NCI-H510A treated with DMSO at 0.1 percent for 48 hours (cell line): ENCODE measurements at regions not wholly inside any gene's neighbourhood (a gene's known extent, or its start where the extent isn't known, plus 50 kb on each side); places are given as distances from the start of the nearest gene placed in this dataset.
"Not testable (repeated sequence)": the region's sequence is repeated elsewhere in the genome, so short reads cannot be mapped to it uniquely, and the experiment has no call there.

ENCODE experiments used
- DNase-seq: peaks from one replicate; lab custom pipeline; 2025; lab: John Stamatoyannopoulos, UW

- DNase-seq, result no peak
Measured at GRCh38 chr11:21928847-21929246, 264.0 kb upstream of the ANO5 start.

GRCh38 chr11:21930408-21930807 lies 262.5 kb upstream of the ANO5 start:
- DNase-seq, result no peak

- no peak for DNase-seq
Measured at GRCh38 chr11:21931436-21932101, 261.3 kb upstream of the ANO5 start.

- no peak for DNase-seq
Measured at GRCh38 chr11:21933095-21933494, 259.8 kb upstream of the ANO5 start.

GRCh38 chr11:21944577-21944976 lies 248.3 kb upstream of the ANO5 start:
- DNase-seq, result no peak

GRCh38 chr11:21948876-21949275 lies 244.0 kb upstream of the ANO5 start:
- DNase-seq, result no peak

- DNase-seq, result no peak
Measured at GRCh38 chr11:21949763-21950413, 243.0 kb upstream of the ANO5 start.

- DNase-seq, result no peak
Measured at GRCh38 chr11:21963013-21963412, 229.9 kb upstream of the ANO5 start.

GRCh38 chr11:21965221-21965620 lies 227.7 kb upstream of the ANO5 start:
- DNase-seq, result no peak

- DNase-seq, result no peak
Measured at GRCh38 chr11:21968702-21969101, 224.2 kb upstream of the ANO5 start.

GRCh38 chr11:21969841-21970240 lies 223.0 kb upstream of the ANO5 start:
- DNase-seq, result no peak

- DNase-seq, result no peak
Measured at GRCh38 chr11:21975242-21975641, 217.6 kb upstream of the ANO5 start.

- DNase-seq, result no peak
Measured at GRCh38 chr11:21976210-21976609, 216.7 kb upstream of the ANO5 start.

- no peak for DNase-seq
Measured at GRCh38 chr11:21983431-21983830, 209.5 kb upstream of the ANO5 start.

- DNase-seq, result no peak
Measured at GRCh38 chr11:21986361-21986760, 206.5 kb upstream of the ANO5 start.

- DNase-seq, result no peak
Measured at GRCh38 chr11:21987261-21987660, 205.6 kb upstream of the ANO5 start.

- peak; percentile 11 for DNase-seq
Measured at GRCh38 chr11:21988477-21988876, 204.4 kb upstream of the ANO5 start.

GRCh38 chr11:22001803-22002202 lies 191.1 kb upstream of the ANO5 start:
- not testable (repeated sequence) for DNase-seq

- DNase-seq, result no peak
Measured at GRCh38 chr11:22006901-22007300, 186.0 kb upstream of the ANO5 start.

GRCh38 chr11:22031791-22032190 lies 161.1 kb upstream of the ANO5 start:
- no peak for DNase-seq

- no peak for DNase-seq
Measured at GRCh38 chr11:22037505-22037904, 155.4 kb upstream of the ANO5 start.

GRCh38 chr11:22041039-22041438 lies 151.8 kb upstream of the ANO5 start:
- DNase-seq, result no peak

- no peak for DNase-seq
Measured at GRCh38 chr11:22042081-22042480, 150.8 kb upstream of the ANO5 start.

GRCh38 chr11:22044126-22044525 lies 148.8 kb upstream of the ANO5 start:
- no peak for DNase-seq
